GM19023 (cell line): ENCODE measurements at regions not wholly inside any gene's neighbourhood (a gene's known extent, or its start where the extent isn't known, plus 50 kb on each side); places are given as distances from the start of the nearest gene placed in this dataset.
A peak's percentile ranks its signal among the peaks of the same experiment; 100 is the strongest.
"Not testable (repeated sequence)": the region's sequence is repeated elsewhere in the genome, so short reads cannot be mapped to it uniquely, and the experiment has no call there.

Source experiments
- ATAC-seq: cut with Tn5 transposase; IDR thresholded peaks from one replicate; pipeline ENCODE4 v1.9.1; 2021; ENCODE audit warnings: mild to moderate bottlenecking, moderate library complexity; ENCODE audit not compliant: unreplicated experiment

- ATAC-seq, result no peak
Observed at GRCh38 chr9:2424619-2425033, 197.0 kb upstream of the VLDLR start.

GRCh38 chr9:2425676-2426075, 195.9 kb upstream of the VLDLR start:
- no peak for ATAC-seq

GRCh38 chr9:2427120-2427891, 194.3 kb upstream of the VLDLR start:
- ATAC-seq, result no peak

- no peak for ATAC-seq
Observed at GRCh38 chr9:2439957-2440356, 181.6 kb upstream of the VLDLR start.

- ATAC-seq, result not testable (repeated sequence)
Observed at GRCh38 chr9:2443933-2444332, 177.7 kb upstream of the VLDLR start.

- no peak for ATAC-seq
Observed at GRCh38 chr9:2448193-2448738, 173.3 kb upstream of the VLDLR start.

GRCh38 chr9:2453106-2453505, 168.5 kb upstream of the VLDLR start:
- no peak for ATAC-seq

GRCh38 chr9:2453701-2454100, 167.9 kb upstream of the VLDLR start:
- no peak for ATAC-seq

GRCh38 chr9:2459756-2460155, 161.8 kb upstream of the VLDLR start:
- no peak for ATAC-seq

GRCh38 chr9:2461892-2462291, 159.7 kb upstream of the VLDLR start:
- ATAC-seq, result no peak

- no peak for ATAC-seq
Observed at GRCh38 chr9:2464624-2465023, 157.0 kb upstream of the VLDLR start.

GRCh38 chr9:2465516-2465915, 156.1 kb upstream of the VLDLR start:
- ATAC-seq, result no peak

GRCh38 chr9:2465921-2466460, 155.6 kb upstream of the VLDLR start:
- ATAC-seq, result peak; percentile 99

- ATAC-seq, result no peak
Observed at GRCh38 chr9:2466703-2467102, 154.9 kb upstream of the VLDLR start.

- no peak for ATAC-seq
Observed at GRCh38 chr9:2469681-2470221, 151.8 kb upstream of the VLDLR start.

GRCh38 chr9:2473681-2474080, 147.9 kb upstream of the VLDLR start:
- no peak for ATAC-seq

- no peak for ATAC-seq
Observed at GRCh38 chr9:2477755-2478154, 143.8 kb upstream of the VLDLR start.

GRCh38 chr9:2478421-2478820, 143.2 kb upstream of the VLDLR start:
- ATAC-seq, result no peak

GRCh38 chr9:2479056-2479565, 142.5 kb upstream of the VLDLR start:
- ATAC-seq, result no peak

- no peak for ATAC-seq
Observed at GRCh38 chr9:2480255-2480837, 141.2 kb upstream of the VLDLR start.

GRCh38 chr9:2481216-2481615, 140.4 kb upstream of the VLDLR start:
- no peak for ATAC-seq

- ATAC-seq, result no peak
Observed at GRCh38 chr9:2486988-2487387, 134.6 kb upstream of the VLDLR start.
